ENCODE measurements at regions not wholly inside any gene's neighbourhood (a gene's known extent, or its start where the extent isn't known, plus 50 kb on each side); places are given as distances from the start of the nearest gene placed in this dataset.
"Not testable (repeated sequence)": the region's sequence is repeated elsewhere in the genome, so short reads cannot be mapped to it uniquely, and the experiment has no call there.

- Histone ChIP-seq H3K4me3 (ENCODE audit: low read length) (no peak overlapping the region), H3K9me3 (ENCODE audit: low read depth, low read length) (no peaks in the 10 kb centered on the region), H3K27me3 (ENCODE audit: insufficient read depth, low read length) (no peaks in the 10 kb centered on the region), H3K4me1 (ENCODE audit: insufficient read depth, low read length) (no peaks in the 10 kb centered on the region)
Measured at GRCh38 chr6:113202852-113203714, 654.1 kb upstream of the MARCKS start.

GRCh38 chr6:113203715-113204110 is 653.4 kb upstream of the MARCKS start:
- Histone ChIP-seq H3K4me3 (ENCODE audit: low read length) (no peak overlapping the region), H3K4me1 (ENCODE audit: insufficient read depth, low read length) (no peaks in the 10 kb centered on the region), H3K27me3 (ENCODE audit: insufficient read depth, low read length) (no peaks in the 10 kb centered on the region), H3K9me3 (ENCODE audit: low read depth, low read length) (no peaks in the 10 kb centered on the region)

GRCh38 chr6:113205553-113205952 is 651.6 kb upstream of the MARCKS start:
- no peak overlapping the region for H3K4me3 ChIP-seq (ENCODE audit: low read length)
- no peaks in the 10 kb centered on the region for H3K9me3 ChIP-seq (ENCODE audit: low read depth, low read length)
- no peaks in the 10 kb centered on the region for H3K4me1 ChIP-seq (ENCODE audit: insufficient read depth, low read length)

GRCh38 chr6:113208726-113209125 is 648.4 kb upstream of the MARCKS start:
- H3K27me3 ChIP-seq (ENCODE audit: insufficient read depth, low read length) = no peaks in the 10 kb centered on the region
- H3K4me3 ChIP-seq (ENCODE audit: low read length) = no peak overlapping the region
- no peaks in the 10 kb centered on the region for H3K4me1 ChIP-seq (ENCODE audit: insufficient read depth, low read length)
- H3K9me3 ChIP-seq (ENCODE audit: low read depth, low read length) = no peaks in the 10 kb centered on the region

More at GRCh38 chr6:113205553-113205952, 651.6 kb upstream of the MARCKS start:
- no peaks in the 10 kb centered on the region for H3K27me3 ChIP-seq (ENCODE audit: insufficient read depth, low read length)

GRCh38 chr6:113209315-113209714 is 647.8 kb upstream of the MARCKS start:
- H3K4me1 ChIP-seq (ENCODE audit: insufficient read depth, low read length) = no peaks in the 10 kb centered on the region
- H3K27me3 ChIP-seq (ENCODE audit: insufficient read depth, low read length) = no peaks in the 10 kb centered on the region
- no peaks in the 10 kb centered on the region for H3K9me3 ChIP-seq (ENCODE audit: low read depth, low read length)
- H3K4me3 ChIP-seq (ENCODE audit: low read length) = no peak overlapping the region

GRCh38 chr6:113211170-113211569 is 646.0 kb upstream of the MARCKS start:
- Histone ChIP-seq H3K9me3 (ENCODE audit: low read depth, low read length) (no peaks in the 10 kb centered on the region), H3K27me3 (ENCODE audit: insufficient read depth, low read length) (no peaks in the 10 kb centered on the region), H3K4me1 (ENCODE audit: insufficient read depth, low read length) (no peaks in the 10 kb centered on the region), H3K4me3 (ENCODE audit: low read length) (no peak overlapping the region)

GRCh38 chr6:113219783-113220182 is 637.4 kb upstream of the MARCKS start:
- Histone ChIP-seq H3K9me3 (ENCODE audit: low read depth, low read length) (no peaks in the 10 kb centered on the region), H3K4me1 (ENCODE audit: insufficient read depth, low read length) (no peaks in the 10 kb centered on the region), H3K4me3 (ENCODE audit: low read length) (no peak overlapping the region), H3K27me3 (ENCODE audit: insufficient read depth, low read length) (no peaks in the 10 kb centered on the region)

- Histone ChIP-seq H3K9me3 (ENCODE audit: low read depth, low read length) (no peaks in the 10 kb centered on the region), H3K27me3 (ENCODE audit: insufficient read depth, low read length) (no peaks in the 10 kb centered on the region), H3K4me1 (ENCODE audit: insufficient read depth, low read length) (no peaks in the 10 kb centered on the region), H3K4me3 (ENCODE audit: low read length) (no peak overlapping the region)
Measured at GRCh38 chr6:113220832-113221231, 636.3 kb upstream of the MARCKS start.

GRCh38 chr6:113221850-113222249 is 635.3 kb upstream of the MARCKS start:
- H3K4me1 ChIP-seq (ENCODE audit: insufficient read depth, low read length) = no peaks in the 10 kb centered on the region
- H3K9me3 ChIP-seq (ENCODE audit: low read depth, low read length) = no peaks in the 10 kb centered on the region
- H3K27me3 ChIP-seq (ENCODE audit: insufficient read depth, low read length) = no peaks in the 10 kb centered on the region
- H3K4me3 ChIP-seq (ENCODE audit: low read length) = no peak overlapping the region

- H3K4me1 ChIP-seq (ENCODE audit: insufficient read depth, low read length) = no peaks in the 10 kb centered on the region
- H3K4me3 ChIP-seq (ENCODE audit: low read length) = no peak overlapping the region
- H3K27me3 ChIP-seq (ENCODE audit: insufficient read depth, low read length) = no peaks in the 10 kb centered on the region
- H3K9me3 ChIP-seq (ENCODE audit: low read depth, low read length) = no peaks in the 10 kb centered on the region
Measured at GRCh38 chr6:113246186-113246585, 611.0 kb upstream of the MARCKS start.

GRCh38 chr6:113248532-113248931 is 608.6 kb upstream of the MARCKS start:
- no peaks in the 10 kb centered on the region for H3K4me1 ChIP-seq (ENCODE audit: insufficient read depth, low read length)
- no peaks in the 10 kb centered on the region for H3K27me3 ChIP-seq (ENCODE audit: insufficient read depth, low read length)
- H3K4me3 ChIP-seq (ENCODE audit: low read length) = no peak overlapping the region
- no peaks in the 10 kb centered on the region for H3K9me3 ChIP-seq (ENCODE audit: low read depth, low read length)

GRCh38 chr6:113254194-113254593 is 603.0 kb upstream of the MARCKS start:
- H3K27me3 ChIP-seq (ENCODE audit: insufficient read depth, low read length); H3K4me1 ChIP-seq (ENCODE audit: insufficient read depth, low read length); H3K4me3 ChIP-seq (ENCODE audit: low read length); H3K9me3 ChIP-seq (ENCODE audit: low read depth, low read length): not testable (repeated sequence)

- Histone ChIP-seq H3K27me3 (ENCODE audit: insufficient read depth, low read length) (no peaks in the 10 kb centered on the region), H3K4me1 (ENCODE audit: insufficient read depth, low read length) (no peaks in the 10 kb centered on the region), H3K4me3 (ENCODE audit: low read length) (no peak overlapping the region), H3K9me3 (ENCODE audit: low read depth, low read length) (no peaks in the 10 kb centered on the region)
Measured at GRCh38 chr6:113258771-113259170, 598.4 kb upstream of the MARCKS start.

- Histone ChIP-seq H3K9me3 (ENCODE audit: low read depth, low read length) (peaks cover 43% of the 10 kb centered on the region), H3K27me3 (ENCODE audit: insufficient read depth, low read length) (no peaks in the 10 kb centered on the region), H3K4me3 (ENCODE audit: low read length) (no peak overlapping the region)
Measured at GRCh38 chr6:113271437-113271836, 585.7 kb upstream of the MARCKS start.

GRCh38 chr6:113276601-113277000 is 580.5 kb upstream of the MARCKS start:
- Histone ChIP-seq H3K4me1 (ENCODE audit: insufficient read depth, low read length) (no peaks in the 10 kb centered on the region), H3K27me3 (ENCODE audit: insufficient read depth, low read length) (no peaks in the 10 kb centered on the region), H3K4me3 (ENCODE audit: low read length) (no peak overlapping the region), H3K9me3 (ENCODE audit: low read depth, low read length) (peaks cover under 1% of the 10 kb centered on the region)

More at GRCh38 chr6:113271437-113271836, 585.7 kb upstream of the MARCKS start:
- no peaks in the 10 kb centered on the region for H3K4me1 ChIP-seq (ENCODE audit: insufficient read depth, low read length)

- Histone ChIP-seq H3K4me1 (ENCODE audit: insufficient read depth, low read length) (no peaks in the 10 kb centered on the region), H3K9me3 (ENCODE audit: low read depth, low read length) (no peaks in the 10 kb centered on the region), H3K27me3 (ENCODE audit: insufficient read depth, low read length) (no peaks in the 10 kb centered on the region), H3K4me3 (ENCODE audit: low read length) (no peak overlapping the region)
Measured at GRCh38 chr6:113277111-113277510, 580.0 kb upstream of the MARCKS start.
